ENCODE measurements at regions not wholly inside any gene's neighbourhood (a gene's known extent, or its start where the extent isn't known, plus 50 kb on each side); places are given as distances from the start of the nearest gene placed in this dataset.
"Not testable (repeated sequence)": the region's sequence is repeated elsewhere in the genome, so short reads cannot be mapped to it uniquely, and the experiment has no call there.

DNA sequence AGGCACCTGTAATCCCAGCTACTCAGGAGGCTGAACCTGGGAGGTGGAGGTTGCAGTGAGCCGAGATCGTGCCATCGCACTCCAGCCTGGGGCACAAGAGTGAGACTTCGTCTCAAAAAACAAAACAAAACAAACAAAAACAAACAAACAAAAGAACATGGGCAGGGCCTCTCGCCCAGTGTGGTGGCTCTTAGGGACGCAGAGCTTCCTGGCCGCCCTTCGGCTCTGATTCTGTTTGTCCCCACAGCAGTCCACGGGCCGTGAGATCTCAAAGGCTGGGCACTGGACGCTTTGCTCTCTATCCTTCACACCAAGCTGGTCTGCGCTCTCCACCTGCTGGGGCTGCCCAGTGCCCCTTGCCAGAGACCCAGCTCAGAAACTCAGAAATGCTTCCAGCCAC, 156.3 kb downstream of the LAT start:
- H3K36me3 ChIP-seq (ENCODE audit: control insufficient read depth in 4 of 4, insufficient read depth in 4 of 4, low read length in 3 of 4) = peaks cover 0 to 22% (median 4%) of the 10 kb centered on the region in 4 experiments
- CTCF ChIA-PET; POLR2A ChIA-PET; H3K4me1 ChIP-seq (ENCODE audit: control extremely low read depth in 1 of 4, control insufficient read depth in 4 of 4, insufficient read depth in 4 of 4, low read length in 3 of 4); DNase-seq; H3K4me3 ChIP-seq (ENCODE audit: control insufficient read depth in 1 of 7, extremely low read depth in 1 of 7, insufficient read depth in 4 of 7, low read depth in 2 of 7, low read length in 6 of 7); H3K27me3 ChIP-seq (replicated peaks in 2 of 5; ENCODE audit: control insufficient read depth in 4 of 5, insufficient read depth in 5 of 5, low read length in 4 of 5); H3K27ac ChIP-seq (ENCODE audit: insufficient read depth in 1 of 2, low read depth in 1 of 2, low read length in 2 of 2, poor library complexity in 1 of 2, severe bottlenecking in 2 of 2); H3K9me3 ChIP-seq (ENCODE audit: control extremely low read depth in 1 of 5, control insufficient read depth in 4 of 5, insufficient read depth in 2 of 5, low read depth in 1 of 5, low read length in 4 of 5): not testable (repeated sequence)
- 97% methylated on average over 9 of the region's 12 CpGs for WGBS (ENCODE audit: insufficient coverage)

DNA sequence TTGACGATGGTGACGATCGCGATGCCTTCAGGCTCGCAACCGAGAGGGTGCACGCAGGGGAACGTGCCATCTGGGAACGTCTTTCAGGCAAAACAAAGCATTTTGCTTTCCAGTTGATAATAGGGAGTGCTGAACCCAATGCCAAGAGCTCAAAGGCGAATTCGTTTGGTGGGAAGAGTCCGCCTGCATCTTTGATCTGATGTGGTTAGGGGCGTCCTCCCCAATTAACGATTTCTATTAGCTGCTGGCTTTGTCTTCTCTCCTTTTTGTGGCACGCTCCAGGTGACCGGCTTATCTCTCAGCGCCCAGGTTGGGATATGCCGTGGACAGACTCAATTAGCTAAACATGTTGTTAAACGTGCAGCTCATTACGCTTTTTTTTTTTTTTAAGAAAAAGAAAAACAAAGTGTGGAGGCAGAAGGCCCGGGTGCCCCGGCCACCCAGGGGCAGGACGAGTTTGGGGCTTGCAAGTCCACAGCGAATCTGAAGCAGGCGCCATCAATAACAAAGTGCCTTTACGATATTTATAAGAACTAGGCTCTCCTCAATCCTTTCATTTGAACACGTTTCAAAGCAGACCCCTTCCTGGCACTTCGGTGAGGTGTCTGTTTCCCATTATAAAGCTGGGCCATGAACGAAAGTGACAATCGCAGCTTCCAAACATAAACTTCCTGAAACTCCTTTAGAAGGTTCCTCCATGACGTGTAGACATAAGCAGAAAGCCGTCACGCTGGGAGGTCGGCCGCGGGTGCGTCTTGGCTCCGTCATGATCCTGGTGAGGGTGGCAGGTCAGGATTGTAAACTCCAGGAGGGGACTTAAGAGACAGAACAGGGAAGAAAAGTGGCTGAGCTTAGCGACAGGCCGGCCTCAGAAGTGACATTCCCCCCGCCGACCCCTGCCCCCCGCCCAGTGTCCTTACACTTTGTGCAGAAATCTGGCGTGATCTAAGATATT, 155.3 kb downstream of the LAT start:
- CTCF ChIA-PET; H3K4me1 ChIP-seq (ENCODE audit: control extremely low read depth in 1 of 4, control insufficient read depth in 4 of 4, insufficient read depth in 4 of 4, low read length in 3 of 4); H3K9me3 ChIP-seq (ENCODE audit: control extremely low read depth in 1 of 5, control insufficient read depth in 4 of 5, insufficient read depth in 2 of 5, low read depth in 1 of 5, low read length in 4 of 5); DNase-seq; H3K27ac ChIP-seq (ENCODE audit: insufficient read depth in 1 of 2, low read depth in 1 of 2, low read length in 2 of 2, poor library complexity in 1 of 2, severe bottlenecking in 2 of 2); POLR2A ChIA-PET; H3K27me3 ChIP-seq (replicated peaks in 2 of 5; ENCODE audit: control insufficient read depth in 4 of 5, insufficient read depth in 5 of 5, low read length in 4 of 5); H3K4me3 ChIP-seq (ENCODE audit: control insufficient read depth in 1 of 7, extremely low read depth in 1 of 7, insufficient read depth in 4 of 7, low read depth in 2 of 7, low read length in 6 of 7): not testable (repeated sequence)
- peaks cover 0 to 23% (median 4%) of the 10 kb centered on the region in 4 experiments for H3K36me3 ChIP-seq (ENCODE audit: control insufficient read depth in 4 of 4, insufficient read depth in 4 of 4, low read length in 3 of 4)
- 90% methylated on average over 31 of the region's 44 CpGs for WGBS (ENCODE audit: insufficient coverage)

DNA sequence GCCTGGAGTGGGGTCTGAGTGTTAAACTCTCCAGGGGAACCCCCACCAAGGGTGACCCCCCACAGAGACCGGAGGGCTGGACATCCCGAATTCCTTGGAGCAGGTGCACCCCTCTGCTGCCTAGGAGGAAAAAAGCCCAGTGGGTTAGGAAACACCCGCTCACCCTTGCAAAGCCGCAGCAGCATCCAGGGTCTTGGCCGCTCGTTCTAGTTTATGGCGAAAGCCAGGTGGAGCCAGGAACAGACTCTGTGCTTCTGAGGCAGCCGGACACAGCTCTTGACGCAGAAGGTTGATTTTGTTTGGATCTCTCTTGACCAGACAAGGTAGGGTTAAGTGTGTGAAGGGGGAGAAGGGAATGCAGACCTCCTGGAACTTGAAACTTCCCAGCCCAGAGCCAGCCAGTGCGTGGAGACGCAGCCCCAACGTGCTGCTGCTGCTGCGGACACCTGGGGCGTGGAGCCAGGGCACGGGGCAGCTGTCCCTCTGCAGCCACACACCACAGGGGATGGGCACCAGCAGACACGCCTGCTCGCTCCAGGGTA, 154.5 kb downstream of the LAT start:
- peaks cover 0 to 26% (median 4%) of the 10 kb centered on the region in 4 experiments for H3K36me3 ChIP-seq (ENCODE audit: control insufficient read depth in 4 of 4, insufficient read depth in 4 of 4, low read length in 3 of 4)
- H3K4me3 ChIP-seq (ENCODE audit: control insufficient read depth in 1 of 7, extremely low read depth in 1 of 7, insufficient read depth in 4 of 7, low read depth in 2 of 7, low read length in 6 of 7) = no peak overlapping the region
- H3K27me3 ChIP-seq (replicated peaks in 2 of 5; ENCODE audit: control insufficient read depth in 4 of 5, insufficient read depth in 5 of 5, low read length in 4 of 5) = no peaks in the 10 kb centered on the region
- no peak overlapping the region for H3K27ac ChIP-seq (ENCODE audit: insufficient read depth in 1 of 2, low read depth in 1 of 2, low read length in 2 of 2, poor library complexity in 1 of 2, severe bottlenecking in 2 of 2)
- 88% methylated on average over 8 of the region's 17 CpGs for WGBS (ENCODE audit: insufficient coverage)
- DNase-seq = no peak
- ChIA-PET CTCF (no interaction called here), POLR2A (no interaction called here)
- no peaks in the 10 kb centered on the region for H3K4me1 ChIP-seq (ENCODE audit: control extremely low read depth in 1 of 4, control insufficient read depth in 4 of 4, insufficient read depth in 4 of 4, low read length in 3 of 4)
- H3K9me3 ChIP-seq (ENCODE audit: control extremely low read depth in 1 of 5, control insufficient read depth in 4 of 5, insufficient read depth in 2 of 5, low read depth in 1 of 5, low read length in 4 of 5) = peaks cover 0 to 9% (median 0%) of the 10 kb centered on the region in 5 experiments

DNA sequence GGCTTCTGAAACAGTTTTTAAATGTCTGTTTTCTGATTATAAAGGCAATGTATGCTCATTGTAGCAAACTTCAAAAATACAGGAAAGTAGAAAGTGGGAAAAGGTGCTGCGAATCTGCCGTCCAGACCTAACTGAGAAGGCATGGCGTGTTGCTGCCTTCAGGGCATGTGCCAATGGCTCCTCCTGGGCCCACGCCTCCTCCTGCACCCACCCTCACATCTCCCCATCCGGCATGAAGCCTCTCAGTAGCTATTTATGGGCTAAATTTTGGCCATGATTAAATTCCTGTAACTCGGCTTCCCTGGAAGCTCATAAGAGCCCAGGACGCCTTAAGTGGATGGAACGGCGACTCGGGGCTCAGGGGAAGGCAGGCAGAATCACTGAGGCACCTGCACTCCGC, 153.8 kb downstream of the LAT start:
- H3K4me1 ChIP-seq (ENCODE audit: control extremely low read depth in 1 of 4, control insufficient read depth in 4 of 4, insufficient read depth in 4 of 4, low read length in 3 of 4); DNase-seq; H3K9me3 ChIP-seq (ENCODE audit: control extremely low read depth in 1 of 5, control insufficient read depth in 4 of 5, insufficient read depth in 2 of 5, low read depth in 1 of 5, low read length in 4 of 5); H3K27ac ChIP-seq (ENCODE audit: insufficient read depth in 1 of 2, low read depth in 1 of 2, low read length in 2 of 2, poor library complexity in 1 of 2, severe bottlenecking in 2 of 2); H3K4me3 ChIP-seq (ENCODE audit: control insufficient read depth in 1 of 7, extremely low read depth in 1 of 7, insufficient read depth in 4 of 7, low read depth in 2 of 7, low read length in 6 of 7); CTCF ChIA-PET; H3K27me3 ChIP-seq (replicated peaks in 2 of 5; ENCODE audit: control insufficient read depth in 4 of 5, insufficient read depth in 5 of 5, low read length in 4 of 5); POLR2A ChIA-PET: not testable (repeated sequence)
- 95% methylated on average over 6 of the region's 11 CpGs for WGBS (ENCODE audit: insufficient coverage)
- peaks cover 0 to 27% (median 4%) of the 10 kb centered on the region in 4 experiments for H3K36me3 ChIP-seq (ENCODE audit: control insufficient read depth in 4 of 4, insufficient read depth in 4 of 4, low read length in 3 of 4)

DNA sequence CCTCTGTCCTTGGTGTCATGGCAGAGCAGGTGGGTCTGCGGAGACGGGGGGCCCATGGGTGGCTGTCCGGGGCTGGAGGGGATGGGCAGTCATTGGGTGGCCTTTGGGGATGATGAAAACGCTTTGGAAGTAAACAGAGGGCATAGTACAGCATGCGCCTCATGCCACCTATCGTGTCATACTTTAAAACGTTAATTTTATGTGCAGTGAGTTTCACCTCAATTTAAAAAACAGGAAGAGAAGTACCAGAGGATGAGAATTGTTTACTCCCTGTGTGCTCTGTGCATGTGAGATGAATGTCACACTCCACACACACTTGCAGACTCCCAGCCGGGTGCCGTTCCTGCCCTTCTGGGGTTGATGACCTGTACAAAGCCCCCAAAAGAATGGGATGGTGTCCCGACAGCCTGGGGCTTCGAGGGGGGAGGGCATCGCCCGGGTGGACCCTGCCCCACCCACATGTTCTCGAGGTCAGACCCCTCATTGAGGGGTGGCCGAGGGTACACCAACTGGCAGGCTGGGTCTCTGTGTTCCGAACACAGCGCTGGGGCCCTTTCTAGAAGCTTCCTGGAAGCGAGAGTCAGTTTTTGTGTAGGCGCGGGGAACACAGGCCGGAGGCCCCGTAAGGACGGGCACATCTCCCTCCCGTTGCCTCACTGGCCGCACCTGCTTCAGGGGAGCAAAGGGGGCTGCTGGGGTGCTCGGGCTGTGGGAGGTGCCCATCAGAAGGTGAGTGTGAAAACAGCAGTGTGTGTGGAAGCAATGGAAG, 153.2 kb downstream of the LAT start:
- peaks cover 0 to 30% (median 4%) of the 10 kb centered on the region in 4 experiments for H3K36me3 ChIP-seq (ENCODE audit: control insufficient read depth in 4 of 4, insufficient read depth in 4 of 4, low read length in 3 of 4)
- POLR2A ChIA-PET; DNase-seq; H3K27ac ChIP-seq (ENCODE audit: insufficient read depth in 1 of 2, low read depth in 1 of 2, low read length in 2 of 2, poor library complexity in 1 of 2, severe bottlenecking in 2 of 2); CTCF ChIA-PET; H3K9me3 ChIP-seq (ENCODE audit: control extremely low read depth in 1 of 5, control insufficient read depth in 4 of 5, insufficient read depth in 2 of 5, low read depth in 1 of 5, low read length in 4 of 5); H3K27me3 ChIP-seq (replicated peaks in 2 of 5; ENCODE audit: control insufficient read depth in 4 of 5, insufficient read depth in 5 of 5, low read length in 4 of 5); H3K4me3 ChIP-seq (ENCODE audit: control insufficient read depth in 1 of 7, extremely low read depth in 1 of 7, insufficient read depth in 4 of 7, low read depth in 2 of 7, low read length in 6 of 7); H3K4me1 ChIP-seq (ENCODE audit: control extremely low read depth in 1 of 4, control insufficient read depth in 4 of 4, insufficient read depth in 4 of 4, low read length in 3 of 4): not testable (repeated sequence)
- WGBS (ENCODE audit: insufficient coverage) = 98% methylated on average over 17 of the region's 26 CpGs

DNA sequence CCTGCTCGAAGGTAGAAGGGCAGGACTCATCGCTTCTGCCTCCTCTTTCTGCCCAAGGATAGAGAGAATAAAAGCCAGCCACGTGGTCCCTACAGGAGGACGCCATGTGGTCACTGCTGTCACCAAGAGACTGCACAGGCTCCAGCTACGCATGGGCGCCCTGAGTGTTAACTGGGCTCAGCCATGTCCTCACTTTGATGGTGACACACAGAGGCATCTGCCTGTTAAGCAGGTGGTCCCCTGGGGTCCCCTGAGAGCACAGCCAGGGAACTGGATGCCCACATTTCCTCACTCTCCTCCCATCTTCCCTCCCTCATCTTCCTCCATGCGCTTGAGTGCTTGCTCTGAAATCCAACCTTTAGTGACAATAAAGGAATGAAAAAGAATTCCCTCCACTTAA, 152.6 kb downstream of the LAT start:
- H3K9me3 ChIP-seq (ENCODE audit: control extremely low read depth in 1 of 5, control insufficient read depth in 4 of 5, insufficient read depth in 2 of 5, low read depth in 1 of 5, low read length in 4 of 5); H3K4me3 ChIP-seq (ENCODE audit: control insufficient read depth in 1 of 7, extremely low read depth in 1 of 7, insufficient read depth in 4 of 7, low read depth in 2 of 7, low read length in 6 of 7); POLR2A ChIA-PET; CTCF ChIA-PET; H3K27ac ChIP-seq (ENCODE audit: insufficient read depth in 1 of 2, low read depth in 1 of 2, low read length in 2 of 2, poor library complexity in 1 of 2, severe bottlenecking in 2 of 2); H3K27me3 ChIP-seq (replicated peaks in 2 of 5; ENCODE audit: control insufficient read depth in 4 of 5, insufficient read depth in 5 of 5, low read length in 4 of 5); H3K4me1 ChIP-seq (ENCODE audit: control extremely low read depth in 1 of 4, control insufficient read depth in 4 of 4, insufficient read depth in 4 of 4, low read length in 3 of 4); DNase-seq: not testable (repeated sequence)
- WGBS (ENCODE audit: insufficient coverage) = 94% methylated on average over 6 of the region's 7 CpGs
- peaks cover 0 to 30% (median 4%) of the 10 kb centered on the region in 4 experiments for H3K36me3 ChIP-seq (ENCODE audit: control insufficient read depth in 4 of 4, insufficient read depth in 4 of 4, low read length in 3 of 4)

DNA sequence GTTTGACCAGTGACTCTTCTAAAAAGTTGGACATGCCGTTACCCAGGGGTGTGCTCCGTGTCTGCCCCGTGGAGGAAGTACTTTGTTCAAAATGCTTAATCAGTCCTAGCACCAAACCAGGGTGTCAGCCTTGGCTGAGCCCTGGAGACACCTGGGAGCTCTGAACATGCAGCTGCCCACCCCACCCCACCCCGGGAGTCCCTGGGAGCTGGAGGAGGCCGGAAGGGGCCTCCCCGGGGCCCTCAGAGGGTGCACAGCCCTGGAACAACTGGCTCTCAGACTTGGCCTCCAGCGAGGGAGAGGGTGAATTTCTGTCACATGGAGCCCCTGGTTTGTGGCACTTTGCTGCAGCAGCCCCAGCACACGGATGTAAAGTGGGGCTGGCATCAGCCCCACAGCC, 152.1 kb downstream of the LAT start:
- WGBS (ENCODE audit: insufficient coverage) = 98% methylated on average over 8 of the region's 8 CpGs
- DNase-seq; CTCF ChIA-PET; H3K4me3 ChIP-seq (ENCODE audit: control insufficient read depth in 1 of 7, extremely low read depth in 1 of 7, insufficient read depth in 4 of 7, low read depth in 2 of 7, low read length in 6 of 7); H3K27me3 ChIP-seq (replicated peaks in 2 of 5; ENCODE audit: control insufficient read depth in 4 of 5, insufficient read depth in 5 of 5, low read length in 4 of 5); H3K9me3 ChIP-seq (ENCODE audit: control extremely low read depth in 1 of 5, control insufficient read depth in 4 of 5, insufficient read depth in 2 of 5, low read depth in 1 of 5, low read length in 4 of 5); H3K27ac ChIP-seq (ENCODE audit: insufficient read depth in 1 of 2, low read depth in 1 of 2, low read length in 2 of 2, poor library complexity in 1 of 2, severe bottlenecking in 2 of 2); H3K4me1 ChIP-seq (ENCODE audit: control extremely low read depth in 1 of 4, control insufficient read depth in 4 of 4, insufficient read depth in 4 of 4, low read length in 3 of 4); POLR2A ChIA-PET: not testable (repeated sequence)
- peaks cover 0 to 30% (median 4%) of the 10 kb centered on the region in 4 experiments for H3K36me3 ChIP-seq (ENCODE audit: control insufficient read depth in 4 of 4, insufficient read depth in 4 of 4, low read length in 3 of 4)

All from common myeloid progenitor, CD34-positive (primary cell).